Activated CD4-positive, alpha-beta T cell treated with anti-CD3 and anti-CD28 coated beads for 36 hours (primary cell): ENCODE measurements at regions not wholly inside any gene's neighbourhood (a gene's known extent, or its start where the extent isn't known, plus 50 kb on each side); places are given as distances from the start of the nearest gene placed in this dataset.

Experiments
- ATAC-seq: fragments of 200-7000 bp; cut with Tn5 transposase; one replicate; pipeline ENCODE4 v1.10.0; 2021; ENCODE audit warnings: mild to moderate bottlenecking, moderate library complexity
- CTCF ChIA-PET: fragments of 350-600 bp; sonication (Branson Sonifier 250); formaldehyde crosslinking; loops from one replicate; lab custom pipeline; 2021; ENCODE audit warnings: antibody characterized with exemption; lab: Charles Lee
- POLR2A ChIA-PET: fragments of 350-600 bp; sonication (Branson Sonifier 250); formaldehyde crosslinking; loops from one replicate; lab custom pipeline; 2021; ENCODE audit warnings: antibody characterized with exemption, inconsistent platforms; lab: Charles Lee
- DNase-seq: peaks from one replicate; pipeline ENCODE4 v3.0.0-alpha.2; 2020
- H3K27ac Mint-ChIP-seq: one replicate; pipeline ENCODE4 v1.8.0; 2021; ENCODE audit warnings: mixed read lengths
- H3K27me3 Mint-ChIP-seq: one replicate; pipeline ENCODE4 v1.8.0; 2021; ENCODE audit warnings: mixed read lengths
- H3K36me3 Mint-ChIP-seq: one replicate; pipeline ENCODE4 v1.8.0; 2021; ENCODE audit warnings: low read depth, mixed read lengths
- H3K4me1 Mint-ChIP-seq: one replicate; pipeline ENCODE4 v1.8.0; 2021; ENCODE audit warnings: mixed read lengths
- H3K4me3 Mint-ChIP-seq: one replicate; pipeline ENCODE4 v1.8.0; 2021; ENCODE audit warnings: mild to moderate bottlenecking, moderate library complexity, mixed read lengths
- H3K9me3 Mint-ChIP-seq: one replicate; pipeline ENCODE4 v1.8.0; 2021; ENCODE audit warnings: low read depth, mixed read lengths
- intact Hi-C, 2 experiments: fragments of 100-400 bp; cut with DNase I in 1 of 2; cut with micrococcal nuclease in 1 of 2; formaldehyde crosslinking; loops; one replicate each; pipeline versions ENCODE4 v1.14.2 to v1.15.1; 2022 to 2024; cut with DNase I, micrococcal nuclease

DNA sequence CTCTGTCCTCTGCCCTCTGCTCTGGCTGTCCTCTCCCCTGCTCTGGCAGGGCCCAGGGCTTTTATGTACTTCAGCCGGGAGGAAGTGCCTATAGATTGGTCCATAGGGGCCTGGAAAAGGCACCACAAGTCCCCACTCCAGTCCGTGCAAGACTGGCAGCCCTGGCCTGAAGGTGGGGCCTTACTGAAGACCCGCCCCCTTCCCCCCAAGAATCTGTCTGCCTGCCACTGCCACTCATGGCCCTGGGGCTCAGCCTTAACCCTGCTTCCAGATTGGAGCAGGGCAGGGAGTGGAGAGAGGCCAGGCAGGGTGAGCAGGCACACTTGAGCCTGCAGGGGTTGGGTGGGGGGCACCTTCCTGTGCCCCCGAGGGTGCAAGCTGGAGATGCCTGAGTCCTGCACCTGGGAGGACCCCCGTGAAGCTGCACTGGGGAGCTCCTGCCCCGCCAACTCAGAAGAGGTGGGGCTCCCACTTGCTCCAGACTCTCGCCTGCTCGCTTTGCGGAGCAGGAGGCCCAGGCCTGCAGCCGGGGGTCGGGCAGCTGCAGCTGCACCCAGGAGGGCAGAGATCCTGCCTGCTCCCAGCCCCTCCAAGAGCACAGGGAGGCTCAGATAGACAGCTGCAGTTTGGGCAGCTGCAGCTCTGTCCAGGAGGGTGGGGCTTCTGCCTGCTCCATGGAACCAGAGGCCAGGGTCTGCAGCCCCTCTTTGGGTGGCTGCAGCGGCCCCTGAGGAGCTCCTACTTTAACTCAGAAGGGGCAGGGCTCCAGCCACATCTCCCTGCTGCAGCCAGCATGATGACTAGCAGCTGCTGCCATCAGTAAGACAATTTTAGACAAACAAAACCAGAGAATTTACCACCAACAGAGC is 51.0 kb upstream of the SC5D start:
- Mint-ChIP-seq H3K4me1 (peaks cover 15% of the 10 kb centered on the region), H3K4me3 (no peak overlapping the region), H3K36me3 (no peaks in the 10 kb centered on the region), H3K27me3 (peaks cover 8% of the 10 kb centered on the region), H3K27ac (no peak overlapping the region), H3K9me3 (no peaks in the 10 kb centered on the region)
- ChIA-PET POLR2A (no interaction called here), CTCF (interaction anchor here (0.6 to 1.2 kb wide), 5 partner anchors 9 to 1793 kb away, joined by 3 to 4 read pairs (median 4); no protein-coding TSS in a partner anchor)
- no peak for DNase-seq
- intact Hi-C loops = no loop called here
- no peak for ATAC-seq
